ENCODE measurements at regions not wholly inside any gene's neighbourhood (a gene's known extent, or its start where the extent isn't known, plus 50 kb on each side); places are given as distances from the start of the nearest gene placed in this dataset.
"Not testable (repeated sequence)": the region's sequence is repeated elsewhere in the genome, so short reads cannot be mapped to it uniquely, and the experiment has no call there.

- no peak for TF ChIP-seq CTCF (conservative IDR thresholded peaks at IDR 0.05; ENCODE audit: low read depth, low read length)
- DNase-seq (ENCODE audit: low read depth): no peak
- H3K4me3 ChIP-seq (ENCODE audit: low read depth, low read length): no peak overlapping the region
Observed at GRCh38 chr3:6025032-6025431, 835.9 kb upstream of the GRM7 start.

- not testable (repeated sequence) for H3K4me3 ChIP-seq (ENCODE audit: low read depth, low read length); DNase-seq (ENCODE audit: low read depth)
Observed at GRCh38 chr3:6030648-6031047, 830.3 kb upstream of the GRM7 start.

GRCh38 chr3:6035626-6036025 lies 825.3 kb upstream of the GRM7 start:
- no peak overlapping the region for H3K4me3 ChIP-seq (ENCODE audit: low read depth, low read length)
- TF ChIP-seq CTCF (conservative IDR thresholded peaks at IDR 0.05; ENCODE audit: low read depth, low read length): no peak
- DNase-seq (ENCODE audit: low read depth): no peak

GRCh38 chr3:6039971-6040370 lies 820.9 kb upstream of the GRM7 start:
- H3K4me3 ChIP-seq (ENCODE audit: low read depth, low read length): no peak overlapping the region
- no peak for TF ChIP-seq CTCF (conservative IDR thresholded peaks at IDR 0.05; ENCODE audit: low read depth, low read length)
- no peak for DNase-seq (ENCODE audit: low read depth)

GRCh38 chr3:6041894-6042293 lies 819.0 kb upstream of the GRM7 start:
- DNase-seq (ENCODE audit: low read depth): no peak
- H3K4me3 ChIP-seq (ENCODE audit: low read depth, low read length): no peak overlapping the region
- TF ChIP-seq CTCF (conservative IDR thresholded peaks at IDR 0.05; ENCODE audit: low read depth, low read length): no peak

- DNase-seq (ENCODE audit: low read depth): no peak
- H3K4me3 ChIP-seq (ENCODE audit: low read depth, low read length): no peak overlapping the region
- TF ChIP-seq CTCF (conservative IDR thresholded peaks at IDR 0.05; ENCODE audit: low read depth, low read length): no peak
Observed at GRCh38 chr3:6047016-6047415, 813.9 kb upstream of the GRM7 start.

GRCh38 chr3:6060251-6060650 lies 800.7 kb upstream of the GRM7 start:
- H3K4me3 ChIP-seq (ENCODE audit: low read depth, low read length): no peak overlapping the region
- no peak for TF ChIP-seq CTCF (conservative IDR thresholded peaks at IDR 0.05; ENCODE audit: low read depth, low read length)
- DNase-seq (ENCODE audit: low read depth): no peak
